HCT116 (cell line): ENCODE measurements at regions not wholly inside any gene's neighbourhood (a gene's known extent, or its start where the extent isn't known, plus 50 kb on each side); places are given as distances from the start of the nearest gene placed in this dataset.

ENCODE experiments used
- EGR1 ChIP-seq: IDR thresholded peaks from 2 replicates; pipeline ENCODE4 v1.6.1; 2012; ENCODE audit warnings: low read depth
- EZH2 ChIP-seq: fragments of 200-600 bp; sonication (generic); IDR thresholded peaks from 2 replicates; pipeline ENCODE4 v1.6.1; 2017; ENCODE audit warnings: antibody characterized with exemption, mixed run types
- EZH2phosphoT487 ChIP-seq: fragments of 200-600 bp; IDR thresholded peaks from 2 replicates; pipeline ENCODE4 v1.6.1; 2018; ENCODE audit warnings: antibody characterized with exemption, borderline replicate concordance
- JUND ChIP-seq: IDR thresholded peaks from 2 replicates; pipeline ENCODE4 v1.6.1; 2012
- POLR2A ChIP-seq: IDR thresholded peaks from 2 replicates; pipeline ENCODE4 v1.7.0; 2011; ENCODE audit warnings: borderline replicate concordance; ENCODE audit not compliant: insufficient read depth, insufficient read length; ENCODE audit errors: extremely low read depth
- POLR2AphosphoS5 ChIP-seq: IDR thresholded peaks from 2 replicates; pipeline ENCODE4 v1.6.1; 2011; ENCODE audit warnings: mild to moderate bottlenecking, low read depth, low read length, moderate library complexity
- RAD21 ChIP-seq: IDR thresholded peaks from 2 replicates; pipeline ENCODE4 v1.6.1; 2012; ENCODE audit warnings: low read depth, mild to moderate bottlenecking
- SIN3A ChIP-seq: IDR thresholded peaks from 2 replicates; pipeline ENCODE4 v1.6.1; 2012; ENCODE audit warnings: low read depth
- SRF ChIP-seq: IDR thresholded peaks from 2 replicates; pipeline ENCODE4 v1.6.1; 2012; ENCODE audit warnings: low read depth
- TCF7L2 ChIP-seq: IDR thresholded peaks from 2 replicates; pipeline ENCODE4 v1.7.0; 2011; ENCODE audit warnings: borderline replicate concordance, inconsistent platforms; ENCODE audit not compliant: insufficient read depth, insufficient read length; ENCODE audit errors: extremely low read depth
- ZFX ChIP-seq: fragments of 450-650 bp; IDR thresholded peaks from 2 replicates; pipeline ENCODE4 v1.6.1; 2017
- ZNF274 ChIP-seq: fragments of 200-500 bp; sonication (Bioruptor generic); IDR thresholded peaks from 2 replicates; pipeline ENCODE4 v1.6.1; 2014; ENCODE audit warnings: mild to moderate bottlenecking, low read depth, low read length, inconsistent platforms
- TF ChIP-seq, protein P1 (sequence below), 3 experiments: fragments of 200-600 bp in 1 of 3; sonication (generic) in 1 of 3; IDR thresholded peaks in 2 of 3; conservative IDR thresholded peaks in 1 of 3; 2 replicates each; pipeline ENCODE4 v1.5.1; 2012 to 2017; ENCODE audit warnings: low read depth in 2 of 3, low read length in 2 of 3, antibody characterized with exemption in 1 of 3, borderline replicate concordance in 1 of 3, control low read depth in 1 of 3, mild to moderate bottlenecking in 1 of 3, mixed read lengths in 1 of 3, mixed run types in 1 of 3, moderate library complexity in 1 of 3; ENCODE audit not compliant: insufficient read depth in 1 of 3
- TF ChIP-seq, protein P2 (sequence below): IDR thresholded peaks from 2 replicates; pipeline ENCODE4 v1.6.1; 2012

DNA sequence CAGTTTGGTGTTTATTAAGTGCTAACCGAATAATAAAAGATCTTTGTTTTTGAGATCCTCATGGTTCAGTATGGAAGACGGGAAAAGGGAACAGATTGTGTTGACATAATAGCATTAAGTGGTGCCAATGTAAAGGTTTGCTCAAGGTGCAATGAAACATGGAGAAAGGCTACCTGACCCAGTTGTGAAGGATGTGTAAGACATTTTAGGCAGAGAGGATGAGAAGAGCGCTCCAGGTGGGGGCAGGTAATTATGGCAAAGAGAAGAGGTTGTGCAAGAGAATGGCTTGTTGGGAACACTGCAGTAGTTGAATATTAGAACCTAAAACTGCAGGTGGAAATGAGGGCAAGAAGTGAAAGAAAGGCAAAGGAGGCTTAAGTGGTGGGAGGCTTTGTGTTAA, 140.8 kb downstream of the DIPK2A start:
- TF ChIP-seq, protein P1, sequence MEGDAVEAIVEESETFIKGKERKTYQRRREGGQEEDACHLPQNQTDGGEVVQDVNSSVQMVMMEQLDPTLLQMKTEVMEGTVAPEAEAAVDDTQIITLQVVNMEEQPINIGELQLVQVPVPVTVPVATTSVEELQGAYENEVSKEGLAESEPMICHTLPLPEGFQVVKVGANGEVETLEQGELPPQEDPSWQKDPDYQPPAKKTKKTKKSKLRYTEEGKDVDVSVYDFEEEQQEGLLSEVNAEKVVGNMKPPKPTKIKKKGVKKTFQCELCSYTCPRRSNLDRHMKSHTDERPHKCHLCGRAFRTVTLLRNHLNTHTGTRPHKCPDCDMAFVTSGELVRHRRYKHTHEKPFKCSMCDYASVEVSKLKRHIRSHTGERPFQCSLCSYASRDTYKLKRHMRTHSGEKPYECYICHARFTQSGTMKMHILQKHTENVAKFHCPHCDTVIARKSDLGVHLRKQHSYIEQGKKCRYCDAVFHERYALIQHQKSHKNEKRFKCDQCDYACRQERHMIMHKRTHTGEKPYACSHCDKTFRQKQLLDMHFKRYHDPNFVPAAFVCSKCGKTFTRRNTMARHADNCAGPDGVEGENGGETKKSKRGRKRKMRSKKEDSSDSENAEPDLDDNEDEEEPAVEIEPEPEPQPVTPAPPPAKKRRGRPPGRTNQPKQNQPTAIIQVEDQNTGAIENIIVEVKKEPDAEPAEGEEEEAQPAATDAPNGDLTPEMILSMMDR (IDR thresholded peaks at IDR 0.05 in 2 of 3, conservative IDR thresholded peaks at IDR 0.05 in 1 of 3; ENCODE audit: borderline replicate concordance in 1 of 3, insufficient read depth in 1 of 3, low read depth in 2 of 3, low read length in 2 of 3) = no peak
- no peak for TF ChIP-seq ZNF274
- no peak for TF ChIP-seq TCF7L2
- TF ChIP-seq SRF = no peak
- no peak for TF ChIP-seq POLR2A
- TF ChIP-seq JUND = no peak
- no peak for TF ChIP-seq EZH2
- TF ChIP-seq POLR2AphosphoS5 = no peak
- TF ChIP-seq SIN3A = no peak
- TF ChIP-seq, protein P2, sequence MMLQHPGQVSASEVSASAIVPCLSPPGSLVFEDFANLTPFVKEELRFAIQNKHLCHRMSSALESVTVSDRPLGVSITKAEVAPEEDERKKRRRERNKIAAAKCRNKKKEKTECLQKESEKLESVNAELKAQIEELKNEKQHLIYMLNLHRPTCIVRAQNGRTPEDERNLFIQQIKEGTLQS = no peak
- no peak for TF ChIP-seq RAD21
- TF ChIP-seq EGR1 = no peak
- TF ChIP-seq ZFX = no peak
- TF ChIP-seq EZH2phosphoT487 = no peak
